GM21447 (cell line): ENCODE measurements at regions not wholly inside any gene's neighbourhood (a gene's known extent, or its start where the extent isn't known, plus 50 kb on each side); places are given as distances from the start of the nearest gene placed in this dataset.
"Not testable (repeated sequence)": the region's sequence is repeated elsewhere in the genome, so short reads cannot be mapped to it uniquely, and the experiment has no call there.

Experiments
- ATAC-seq: cut with Tn5 transposase; IDR thresholded peaks from one replicate; pipeline ENCODE4 v1.9.1; 2021; ENCODE audit not compliant: unreplicated experiment

- no peak for ATAC-seq
Measured at GRCh38 chr4:84379917-84380641, 119.0 kb downstream of the NKX6-1 start.

- ATAC-seq = no peak
Measured at GRCh38 chr4:84378983-84379382, 120.1 kb downstream of the NKX6-1 start.

- no peak for ATAC-seq
Measured at GRCh38 chr4:84378356-84378755, 120.7 kb downstream of the NKX6-1 start.

- ATAC-seq = no peak
Measured at GRCh38 chr4:84366907-84367306, 132.2 kb downstream of the NKX6-1 start.

- ATAC-seq = no peak
Measured at GRCh38 chr4:84366161-84366560, 132.9 kb downstream of the NKX6-1 start.

- ATAC-seq = no peak
Measured at GRCh38 chr4:84362896-84363655, 136.0 kb downstream of the NKX6-1 start.

- ATAC-seq = no peak
Measured at GRCh38 chr4:84342161-84342560, 156.9 kb downstream of the NKX6-1 start.

GRCh38 chr4:84341559-84341958 is 157.5 kb downstream of the NKX6-1 start:
- no peak for ATAC-seq

- ATAC-seq = no peak
Measured at GRCh38 chr4:84338367-84338766, 160.7 kb downstream of the NKX6-1 start.

GRCh38 chr4:84336964-84337705 is 162.0 kb downstream of the NKX6-1 start:
- no peak for ATAC-seq

- ATAC-seq = no peak
Measured at GRCh38 chr4:84327526-84327925, 171.6 kb downstream of the NKX6-1 start.

- ATAC-seq = no peak
Measured at GRCh38 chr4:84325625-84326024, 173.5 kb downstream of the NKX6-1 start.

GRCh38 chr4:84324303-84325245 is 174.5 kb downstream of the NKX6-1 start:
- no peak for ATAC-seq

- no peak for ATAC-seq
Measured at GRCh38 chr4:84319124-84319523, 180.0 kb downstream of the NKX6-1 start.

GRCh38 chr4:84317513-84317912 is 181.6 kb downstream of the NKX6-1 start:
- ATAC-seq = no peak

- no peak for ATAC-seq
Measured at GRCh38 chr4:84312426-84313012, 186.6 kb downstream of the NKX6-1 start.

- ATAC-seq = no peak
Measured at GRCh38 chr4:84309191-84309590, 189.9 kb downstream of the NKX6-1 start.

- not testable (repeated sequence) for ATAC-seq
Measured at GRCh38 chr4:84298719-84299254, 200.3 kb downstream of the NKX6-1 start.

- ATAC-seq = no peak
Measured at GRCh38 chr4:84298023-84298718, 200.9 kb downstream of the NKX6-1 start.
